WERI-Rb-1 (cell line): ENCODE measurements at regions not wholly inside any gene's neighbourhood (a gene's known extent, or its start where the extent isn't known, plus 50 kb on each side); places are given as distances from the start of the nearest gene placed in this dataset.

Experiments
- DNase-seq: peaks from one replicate; pipeline ENCODE4 v3.0.0-alpha.2; 2020
- H3K27ac ChIP-seq: fragments of 250-450 bp; sonication (Bioruptor Pico); 2 replicates; pipeline ENCODE4 v1.5.1; 2020; ENCODE audit warnings: mild to moderate bottlenecking, moderate library complexity
- H3K27me3 ChIP-seq: fragments of 250-450 bp; sonication (Bioruptor Pico); 2 replicates; pipeline ENCODE4 v1.5.1; 2021; ENCODE audit warnings: mild to moderate bottlenecking, low read depth, moderate library complexity; ENCODE audit not compliant: insufficient read depth, severe bottlenecking
- H3K36me3 ChIP-seq: fragments of 250-450 bp; sonication (Bioruptor Pico); 2 replicates; pipeline ENCODE4 v1.5.1; 2020; ENCODE audit warnings: mild to moderate bottlenecking, moderate library complexity
- H3K4me3 ChIP-seq: 2 replicates; pipeline ENCODE4 v1.5.1; 2011; ENCODE audit warnings: low read depth, mild to moderate bottlenecking, control low read depth, low read length
- H3K9me3 ChIP-seq: fragments of 250-450 bp; sonication (Bioruptor Pico); 2 replicates; pipeline ENCODE4 v1.5.1; 2021; ENCODE audit warnings: mild to moderate bottlenecking, moderate library complexity; ENCODE audit not compliant: severe bottlenecking
- TF ChIP-seq, protein P1 (sequence below): IDR thresholded peaks from 2 replicates; pipeline ENCODE4 v1.5.1; 2011; ENCODE audit warnings: low read depth, mild to moderate bottlenecking, control low read depth, inconsistent platforms, low read length

DNA sequence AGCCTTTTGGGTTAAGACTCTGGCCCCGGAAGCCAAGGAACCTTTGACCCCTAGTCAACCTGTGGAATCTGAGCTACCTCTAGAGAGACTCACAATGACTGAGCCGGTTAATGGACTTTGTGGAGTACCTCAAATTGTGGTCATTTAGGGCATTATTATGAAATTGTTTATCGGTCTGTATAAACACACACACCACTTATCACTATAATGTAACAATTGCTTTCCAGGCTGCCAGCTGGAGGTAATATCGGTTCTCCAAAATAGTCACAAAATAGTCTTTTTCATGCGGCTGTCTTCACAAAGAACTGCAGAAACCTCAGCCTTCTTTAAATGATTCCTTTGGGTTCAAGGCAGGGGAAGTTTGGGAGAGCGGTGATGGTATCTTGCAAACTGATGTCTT is 144.2 kb downstream of the DACT1 start:
- DNase-seq = no peak
- no peaks in the 10 kb centered on the region for H3K27me3 ChIP-seq
- H3K4me3 ChIP-seq = no peak overlapping the region
- TF ChIP-seq, protein P1, sequence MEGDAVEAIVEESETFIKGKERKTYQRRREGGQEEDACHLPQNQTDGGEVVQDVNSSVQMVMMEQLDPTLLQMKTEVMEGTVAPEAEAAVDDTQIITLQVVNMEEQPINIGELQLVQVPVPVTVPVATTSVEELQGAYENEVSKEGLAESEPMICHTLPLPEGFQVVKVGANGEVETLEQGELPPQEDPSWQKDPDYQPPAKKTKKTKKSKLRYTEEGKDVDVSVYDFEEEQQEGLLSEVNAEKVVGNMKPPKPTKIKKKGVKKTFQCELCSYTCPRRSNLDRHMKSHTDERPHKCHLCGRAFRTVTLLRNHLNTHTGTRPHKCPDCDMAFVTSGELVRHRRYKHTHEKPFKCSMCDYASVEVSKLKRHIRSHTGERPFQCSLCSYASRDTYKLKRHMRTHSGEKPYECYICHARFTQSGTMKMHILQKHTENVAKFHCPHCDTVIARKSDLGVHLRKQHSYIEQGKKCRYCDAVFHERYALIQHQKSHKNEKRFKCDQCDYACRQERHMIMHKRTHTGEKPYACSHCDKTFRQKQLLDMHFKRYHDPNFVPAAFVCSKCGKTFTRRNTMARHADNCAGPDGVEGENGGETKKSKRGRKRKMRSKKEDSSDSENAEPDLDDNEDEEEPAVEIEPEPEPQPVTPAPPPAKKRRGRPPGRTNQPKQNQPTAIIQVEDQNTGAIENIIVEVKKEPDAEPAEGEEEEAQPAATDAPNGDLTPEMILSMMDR = no peak
- H3K9me3 ChIP-seq = no peaks in the 10 kb centered on the region
- H3K27ac ChIP-seq = no peak overlapping the region
- no peaks in the 10 kb centered on the region for H3K36me3 ChIP-seq

DNA sequence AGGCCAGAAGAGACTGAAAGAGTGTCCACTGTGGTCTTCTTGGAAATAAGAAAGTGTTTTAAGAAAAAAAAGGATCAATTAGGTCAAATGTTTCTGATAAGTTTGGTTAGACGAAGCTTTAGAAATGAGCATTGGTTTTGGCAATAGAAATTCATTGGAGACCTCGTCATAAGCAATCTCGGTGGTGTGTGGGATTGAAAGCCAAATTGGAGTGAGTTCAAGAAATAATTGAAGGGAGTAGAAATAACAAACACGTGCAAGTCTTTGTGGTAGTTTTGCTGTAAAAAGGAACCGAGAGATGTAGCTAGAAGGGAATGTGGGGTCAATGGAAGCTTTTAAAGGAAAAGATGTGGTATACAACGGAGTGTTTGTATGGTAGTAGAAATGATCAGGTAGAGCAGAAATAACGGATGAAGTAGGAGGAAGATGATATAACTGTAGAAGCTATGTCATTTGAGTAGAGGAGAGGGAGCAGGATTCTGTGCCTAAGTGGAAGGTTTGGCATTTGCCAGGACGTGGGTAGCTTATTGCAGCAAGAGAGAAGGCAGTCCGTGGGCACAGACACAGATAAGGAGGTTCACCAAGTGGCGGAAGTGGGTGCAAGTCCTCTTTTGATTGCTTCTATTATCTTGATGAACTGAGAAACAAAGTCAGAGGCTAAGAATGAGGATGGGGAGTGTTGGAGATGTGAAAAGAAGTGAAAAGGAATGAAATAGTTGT is 146.2 kb downstream of the DACT1 start:
- no peaks in the 10 kb centered on the region for H3K36me3 ChIP-seq
- H3K9me3 ChIP-seq = no peaks in the 10 kb centered on the region
- no peak overlapping the region for H3K4me3 ChIP-seq
- no peak for DNase-seq
- no peaks in the 10 kb centered on the region for H3K27me3 ChIP-seq
- TF ChIP-seq, protein P1 = no peak
- no peak overlapping the region for H3K27ac ChIP-seq

DNA sequence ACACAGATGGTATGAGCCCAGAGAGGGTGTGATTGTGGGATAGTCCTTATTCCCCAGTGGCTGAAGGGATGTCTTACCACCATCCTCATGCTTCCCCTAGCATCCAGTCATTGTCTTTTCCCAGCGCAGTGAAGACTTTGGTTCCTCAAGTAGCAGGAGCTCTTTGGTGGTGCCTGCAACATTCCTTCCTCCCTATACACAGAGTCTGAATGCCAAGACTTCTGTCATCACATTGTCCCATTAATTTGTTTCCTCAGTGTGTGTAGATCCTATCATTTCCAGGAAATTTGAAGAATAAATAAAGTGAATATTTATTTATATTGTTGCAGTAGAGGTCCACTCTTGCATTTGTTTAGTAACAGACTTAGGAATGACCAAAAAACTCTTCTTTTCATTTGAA is 147.2 kb downstream of the DACT1 start:
- Histone ChIP-seq H3K27me3 (no peaks in the 10 kb centered on the region), H3K9me3 (no peaks in the 10 kb centered on the region), H3K36me3 (no peaks in the 10 kb centered on the region), H3K27ac (no peak overlapping the region), H3K4me3 (no peak overlapping the region)
- no peak for DNase-seq
- TF ChIP-seq, protein P1 = no peak

DNA sequence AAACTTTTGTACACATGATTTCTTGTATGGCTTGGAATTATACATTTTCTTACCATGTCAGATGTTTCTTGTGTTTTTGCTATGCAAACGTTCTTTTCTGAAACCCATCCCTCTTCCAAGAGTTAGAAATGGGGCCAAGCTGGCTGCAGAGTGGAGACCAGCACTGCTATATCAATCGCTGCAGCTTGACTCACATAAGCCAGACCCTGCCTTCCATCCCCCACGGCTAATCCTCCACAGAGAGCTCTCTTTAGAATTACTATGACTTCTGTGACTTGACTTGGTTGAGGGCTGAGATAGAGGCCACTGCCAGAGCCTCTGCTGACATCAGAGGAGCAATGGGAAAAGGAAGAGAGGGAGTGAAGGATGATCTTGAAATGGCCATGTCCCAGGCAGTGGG is 147.9 kb downstream of the DACT1 start:
- Histone ChIP-seq H3K36me3 (no peaks in the 10 kb centered on the region), H3K9me3 (no peaks in the 10 kb centered on the region), H3K27me3 (no peaks in the 10 kb centered on the region), H3K27ac (no peak overlapping the region), H3K4me3 (no peak overlapping the region)
- TF ChIP-seq, protein P1 = no peak
- DNase-seq = peak; percentile 72

DNA sequence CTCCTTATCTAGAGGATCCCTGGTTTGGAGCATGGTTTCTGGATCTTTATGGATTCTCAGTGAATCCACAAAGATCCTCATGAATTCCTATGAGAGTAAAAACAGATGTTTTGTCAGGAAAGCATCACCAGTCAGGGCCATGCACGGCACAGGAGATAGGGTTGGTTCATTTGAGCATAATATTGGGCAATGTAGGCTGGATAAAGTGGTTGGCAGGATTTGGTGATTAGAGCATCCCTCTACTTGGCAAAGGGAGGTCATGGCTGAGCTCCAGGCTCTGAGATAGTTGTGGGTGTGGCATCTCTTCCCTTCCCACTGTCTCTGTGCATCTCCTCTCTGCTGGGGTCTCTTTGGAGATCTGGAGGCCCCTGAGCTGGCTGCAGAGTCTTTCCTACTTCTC is 149.8 kb downstream of the DACT1 start:
- Histone ChIP-seq H3K36me3 (no peaks in the 10 kb centered on the region), H3K9me3 (no peaks in the 10 kb centered on the region), H3K27me3 (no peaks in the 10 kb centered on the region), H3K4me3 (no peak overlapping the region), H3K27ac (no peak overlapping the region)
- DNase-seq = no peak
- TF ChIP-seq, protein P1 = no peak
